ENCODE measurements at regions not wholly inside any gene's neighbourhood (a gene's known extent, or its start where the extent isn't known, plus 50 kb on each side); places are given as distances from the start of the nearest gene placed in this dataset.

GRCh38 chr1:235056937-235057336, 71.7 kb downstream of the TOMM20 start:
- intact Hi-C loops (cut with micrococcal nuclease; ENCODE audit: unreplicated experiment) = no loop called here
- Histone ChIP-seq H3K9me2 (ENCODE audit: insufficient read depth, low read length) (no peaks in the 10 kb centered on the region), H3K36me3 (ENCODE audit: insufficient read depth, low read length) (no peaks in the 10 kb centered on the region), H3K4me2 (ENCODE audit: low read length) (no peak overlapping the region), H3K4me1 (ENCODE audit: insufficient read depth, low read length, poor library complexity, severe bottlenecking) (peaks cover 19% of the 10 kb centered on the region), H2AFZ (ENCODE audit: low read length) (no peak overlapping the region), H4K20me1 (ENCODE audit: insufficient read depth, low read length) (no peaks in the 10 kb centered on the region), H3K79me2 (ENCODE audit: insufficient read depth, low read depth, low read length) (no peaks in the 10 kb centered on the region), H3K27ac (ENCODE audit: low read depth, low read length, poor library complexity, severe bottlenecking) (no peak overlapping the region), H3K9me3 (ENCODE audit: low read length) (no peaks in the 10 kb centered on the region), H3K4me3 (ENCODE audit: low read depth, low read length, poor library complexity, severe bottlenecking) (no peak overlapping the region)
- DNase-seq (ENCODE audit: low spot score) = no peak
- POLR2A ChIA-PET = interaction anchor here (0.7 to 1.1 kb wide), 2 partner anchors 19 to 25 kb away, joined by 4 to 5 read pairs; no protein-coding TSS in a partner anchor
- BruUV-seq (replicated peaks) = no TSS peak
- CTCF ChIA-PET (ENCODE audit: unreplicated experiment) = no interaction called here
- TF ChIP-seq EZH2phosphoT487 (IDR thresholded peaks at IDR 0.05; ENCODE audit: borderline replicate concordance, low read depth, low read length) = no peak
- peak; percentile 34; the same call in 1 of the 2 replicates for TF ChIP-seq CTCF (conservative IDR thresholded peaks at IDR 0.05; ENCODE audit: low read length)

GRCh38 chr1:235054936-235055335, 73.7 kb downstream of the TOMM20 start:
- DNase-seq (ENCODE audit: low spot score) = no peak
- H3K4me1 ChIP-seq (ENCODE audit: insufficient read depth, low read length, poor library complexity, severe bottlenecking) = peaks cover 7% of the 10 kb centered on the region
- no peak overlapping the region for H3K4me3 ChIP-seq (ENCODE audit: low read depth, low read length, poor library complexity, severe bottlenecking)
- no peak overlapping the region for H3K4me2 ChIP-seq (ENCODE audit: low read length)
- no peaks in the 10 kb centered on the region for H3K9me2 ChIP-seq (ENCODE audit: insufficient read depth, low read length)
- BruUV-seq (replicated peaks) = no TSS peak
- H3K36me3 ChIP-seq (ENCODE audit: insufficient read depth, low read length) = no peaks in the 10 kb centered on the region
- intact Hi-C loops (cut with micrococcal nuclease; ENCODE audit: unreplicated experiment) = no loop called here
- TF ChIP-seq CTCF (conservative IDR thresholded peaks at IDR 0.05; ENCODE audit: low read length) (no peak), EZH2phosphoT487 (IDR thresholded peaks at IDR 0.05; ENCODE audit: borderline replicate concordance, low read depth, low read length) (no peak)
- H2AFZ ChIP-seq (ENCODE audit: low read length) = no peak overlapping the region
- no peak overlapping the region for H3K27ac ChIP-seq (ENCODE audit: low read depth, low read length, poor library complexity, severe bottlenecking)
- H4K20me1 ChIP-seq (ENCODE audit: insufficient read depth, low read length) = no peaks in the 10 kb centered on the region
- ChIA-PET POLR2A (interaction anchor here (0.6 to 1.1 kb wide), 3 partner anchors 21 to 75 kb away, joined by 3 to 4 read pairs (median 3); no protein-coding TSS in a partner anchor), CTCF (ENCODE audit: unreplicated experiment) (no interaction called here)
- no peaks in the 10 kb centered on the region for H3K9me3 ChIP-seq (ENCODE audit: low read length)
- no peaks in the 10 kb centered on the region for H3K79me2 ChIP-seq (ENCODE audit: insufficient read depth, low read depth, low read length)

- DNase-seq (ENCODE audit: low spot score) = no peak
- H3K4me1 ChIP-seq (ENCODE audit: insufficient read depth, low read length, poor library complexity, severe bottlenecking) = peaks cover 7% of the 10 kb centered on the region
- H3K9me3 ChIP-seq (ENCODE audit: low read length) = no peaks in the 10 kb centered on the region
- H2AFZ ChIP-seq (ENCODE audit: low read length) = no peak overlapping the region
- H4K20me1 ChIP-seq (ENCODE audit: insufficient read depth, low read length) = no peaks in the 10 kb centered on the region
- H3K27ac ChIP-seq (ENCODE audit: low read depth, low read length, poor library complexity, severe bottlenecking) = no peak overlapping the region
- no TSS peak for BruUV-seq (replicated peaks)
- intact Hi-C loops (cut with micrococcal nuclease; ENCODE audit: unreplicated experiment) = no loop called here
- ChIA-PET CTCF (ENCODE audit: unreplicated experiment) (no interaction called here), POLR2A (interaction anchor here (0.6 to 1.1 kb wide), 4 partner anchors 22 to 75 kb away, joined by 3 to 4 read pairs (median 3); no protein-coding TSS in a partner anchor)
- no peaks in the 10 kb centered on the region for H3K36me3 ChIP-seq (ENCODE audit: insufficient read depth, low read length)
- no peak overlapping the region for H3K4me3 ChIP-seq (ENCODE audit: low read depth, low read length, poor library complexity, severe bottlenecking)
- H3K9me2 ChIP-seq (ENCODE audit: insufficient read depth, low read length) = no peaks in the 10 kb centered on the region
- TF ChIP-seq CTCF (conservative IDR thresholded peaks at IDR 0.05; ENCODE audit: low read length) (no peak), EZH2phosphoT487 (IDR thresholded peaks at IDR 0.05; ENCODE audit: borderline replicate concordance, low read depth, low read length) (no peak)
- no peak overlapping the region for H3K4me2 ChIP-seq (ENCODE audit: low read length)
- no peaks in the 10 kb centered on the region for H3K79me2 ChIP-seq (ENCODE audit: insufficient read depth, low read depth, low read length)
Observed at GRCh38 chr1:235054466-235054865, 74.2 kb downstream of the TOMM20 start.

Measured in OCI-LY7 (cell line).